C1 segment of cervical spinal cord (tissue), 14 donors: ENCODE measurements at regions not wholly inside any gene's neighbourhood (a gene's known extent, or its start where the extent isn't known, plus 50 kb on each side); places are given as distances from the start of the nearest gene placed in this dataset.
"Not testable (repeated sequence)": the region's sequence is repeated elsewhere in the genome, so short reads cannot be mapped to it uniquely, and the experiment has no call there.

Source experiments
- DNase-seq, 14 donors: peaks; one replicate each; lab custom pipeline; 2025; lab: John Stamatoyannopoulos, UW

- DNase-seq: no peak
Measured at GRCh38 chr18:52190195-52190594, 149.8 kb upstream of the DCC start.

GRCh38 chr18:52190631-52191030 lies 149.4 kb upstream of the DCC start:
- no peak for DNase-seq

- DNase-seq: no peak
Measured at GRCh38 chr18:52200406-52200805, 139.6 kb upstream of the DCC start.

- no peak for DNase-seq
Measured at GRCh38 chr18:52200921-52201663, 138.9 kb upstream of the DCC start.

- DNase-seq: no peak
Measured at GRCh38 chr18:52208646-52209045, 131.4 kb upstream of the DCC start.

- DNase-seq: no peak
Measured at GRCh38 chr18:52216109-52216508, 123.9 kb upstream of the DCC start.

- no peak for DNase-seq
Measured at GRCh38 chr18:52216666-52217065, 123.3 kb upstream of the DCC start.

GRCh38 chr18:52219102-52219501 lies 120.9 kb upstream of the DCC start:
- DNase-seq: no peak

GRCh38 chr18:52220062-52220591 lies 119.9 kb upstream of the DCC start:
- no peak for DNase-seq

GRCh38 chr18:52222211-52222610 lies 117.8 kb upstream of the DCC start:
- DNase-seq: no peak

- DNase-seq: no peak
Measured at GRCh38 chr18:52227536-52227935, 112.5 kb upstream of the DCC start.

- DNase-seq: no peak
Measured at GRCh38 chr18:52228166-52228565, 111.8 kb upstream of the DCC start.

- DNase-seq: no peak
Measured at GRCh38 chr18:52236131-52236530, 103.9 kb upstream of the DCC start.

- no peak for DNase-seq
Measured at GRCh38 chr18:52237551-52237950, 102.4 kb upstream of the DCC start.

GRCh38 chr18:52242711-52243110 lies 97.3 kb upstream of the DCC start:
- DNase-seq: no peak

- DNase-seq: no peak
Measured at GRCh38 chr18:52244658-52245057, 95.3 kb upstream of the DCC start.

GRCh38 chr18:52254367-52254766 lies 85.6 kb upstream of the DCC start:
- DNase-seq: no peak

- DNase-seq: not testable (repeated sequence)
Measured at GRCh38 chr18:52257417-52257816, 82.6 kb upstream of the DCC start.

- DNase-seq: no peak
Measured at GRCh38 chr18:52275817-52276216, 64.2 kb upstream of the DCC start.

GRCh38 chr18:52277785-52278184 lies 62.2 kb upstream of the DCC start:
- no peak for DNase-seq

GRCh38 chr18:52278191-52278590 lies 61.8 kb upstream of the DCC start:
- no peak for DNase-seq

GRCh38 chr18:52280702-52281101 lies 59.3 kb upstream of the DCC start:
- no peak for DNase-seq

- no peak for DNase-seq
Measured at GRCh38 chr18:52283927-52284326, 56.1 kb upstream of the DCC start.

GRCh38 chr18:52286675-52287074 lies 53.3 kb upstream of the DCC start:
- no peak for DNase-seq
